HG02571 (cell line): ENCODE measurements at regions not wholly inside any gene's neighbourhood (a gene's known extent, or its start where the extent isn't known, plus 50 kb on each side); places are given as distances from the start of the nearest gene placed in this dataset.

ENCODE experiments used
- ATAC-seq: cut with Tn5 transposase; IDR thresholded peaks from one replicate; pipeline ENCODE4 v1.9.1; 2021; ENCODE audit warnings: mild to moderate bottlenecking, moderate library complexity; ENCODE audit not compliant: unreplicated experiment

- ATAC-seq: no peak
These were observed 101.3 kb upstream of the NPFFR2 start for GRCh38 chr4:71930459-71930858.

GRCh38 chr4:71932941-71933340 lies 98.9 kb upstream of the NPFFR2 start:
- ATAC-seq: no peak

GRCh38 chr4:71938776-71939175 lies 93.0 kb upstream of the NPFFR2 start:
- ATAC-seq: no peak

GRCh38 chr4:71941001-71941400 lies 90.8 kb upstream of the NPFFR2 start:
- no peak for ATAC-seq

- ATAC-seq: no peak
These were observed 86.8 kb upstream of the NPFFR2 start for GRCh38 chr4:71944956-71945355.

- no peak for ATAC-seq
These were observed 86.0 kb upstream of the NPFFR2 start for GRCh38 chr4:71945791-71946190.

GRCh38 chr4:71958978-71959377 lies 72.8 kb upstream of the NPFFR2 start:
- ATAC-seq: no peak

- no peak for ATAC-seq
These were observed 69.1 kb upstream of the NPFFR2 start for GRCh38 chr4:71962622-71963264.

- ATAC-seq: no peak
These were observed 57.1 kb upstream of the NPFFR2 start for GRCh38 chr4:71974681-71975080.

- ATAC-seq: no peak
These were observed 55.3 kb upstream of the NPFFR2 start for GRCh38 chr4:71976523-71976922.

- ATAC-seq: no peak
These were observed 53.5 kb upstream of the NPFFR2 start for GRCh38 chr4:71978210-71978835.

- no peak for ATAC-seq
These were observed 50.8 kb upstream of the NPFFR2 start for GRCh38 chr4:71980976-71981375.
